Lung (tissue), 11 donors: ENCODE measurements at regions not wholly inside any gene's neighbourhood (a gene's known extent, or its start where the extent isn't known, plus 50 kb on each side); places are given as distances from the start of the nearest gene placed in this dataset.
"Not testable (repeated sequence)": the region's sequence is repeated elsewhere in the genome, so short reads cannot be mapped to it uniquely, and the experiment has no call there.

Experiments
- ATAC-seq: fragments of 200-7000 bp; cut with Tn5 transposase; one replicate; pipeline ENCODE4 v1.9.1; 2020; ENCODE audit warnings: moderate number of reproducible peaks; ENCODE audit not compliant: insufficient read depth, low FRiP score
- DNase-seq, 3 donors: peaks; one replicate each; pipeline ENCODE4 v3.0.0-alpha.2; 2013 to 2017
- H3K27ac ChIP-seq, 2 donors: one replicate each; pipeline ENCODE4 v1.5.1; 2013; ENCODE audit warnings: mild to moderate bottlenecking in 2 of 2, moderate library complexity in 2 of 2, control low read depth in 1 of 2, inconsistent platforms in 1 of 2, low read depth in 1 of 2, low read length in 1 of 2
- H3K27me3 ChIP-seq, 3 donors: one replicate each; pipeline ENCODE4 v1.5.1; 2013; ENCODE audit warnings: low read length in 2 of 3; ENCODE audit not compliant: control insufficient read depth in 3 of 3, insufficient read depth in 3 of 3
- H3K36me3 ChIP-seq, 4 donors: one replicate each; pipeline ENCODE4 v1.5.1; 2013; ENCODE audit warnings: low read length in 4 of 4, mild to moderate bottlenecking in 1 of 4, moderate library complexity in 1 of 4; ENCODE audit not compliant: control insufficient read depth in 4 of 4, insufficient read depth in 4 of 4
- H3K4me1 ChIP-seq, 5 donors: one replicate each; pipeline ENCODE4 v1.5.1; 2013; ENCODE audit warnings: low read length in 5 of 5, mild to moderate bottlenecking in 2 of 5, moderate library complexity in 1 of 5; ENCODE audit not compliant: control insufficient read depth in 5 of 5, insufficient read depth in 5 of 5
- H3K4me3 ChIP-seq: one replicate; pipeline ENCODE4 v1.5.1; 2013; ENCODE audit warnings: mild to moderate bottlenecking, control low read depth, moderate library complexity
- H3K9ac ChIP-seq, 2 donors: one replicate each; pipeline ENCODE4 v1.5.1; 2013; ENCODE audit warnings: low read length in 2 of 2, control low read depth in 1 of 2; ENCODE audit not compliant: insufficient read depth in 1 of 2
- H3K9me3 ChIP-seq, 4 donors: one replicate each; pipeline ENCODE4 v1.5.1; 2013; ENCODE audit warnings: low read length in 3 of 4, mild to moderate bottlenecking in 1 of 4, moderate library complexity in 1 of 4; ENCODE audit not compliant: control insufficient read depth in 4 of 4, insufficient read depth in 3 of 4
- WGBS, 2 donors: extraction: QIAGEN DNeasy Blood & Tissue Kit; methylation state at CpG; one replicate each; pipeline ENCODE4 v1.1.7; 2013; 5-methylcytosine and 5-hydroxymethylcytosine counted together
- TF ChIP-seq, protein P1 (sequence below): IDR thresholded peaks from 2 replicates; pipeline ENCODE4 v1.5.1; 2012; ENCODE audit warnings: mild to moderate bottlenecking; ENCODE audit errors: control extremely low read depth, extremely low read depth
- donor health status: control.
- donor health status: control.
- donor health status: Bipolar disorder and iron deficiency.
- donor health status: healthy.
- donor health status: DM: yes; HTN: yes; CAD: no.

DNA sequence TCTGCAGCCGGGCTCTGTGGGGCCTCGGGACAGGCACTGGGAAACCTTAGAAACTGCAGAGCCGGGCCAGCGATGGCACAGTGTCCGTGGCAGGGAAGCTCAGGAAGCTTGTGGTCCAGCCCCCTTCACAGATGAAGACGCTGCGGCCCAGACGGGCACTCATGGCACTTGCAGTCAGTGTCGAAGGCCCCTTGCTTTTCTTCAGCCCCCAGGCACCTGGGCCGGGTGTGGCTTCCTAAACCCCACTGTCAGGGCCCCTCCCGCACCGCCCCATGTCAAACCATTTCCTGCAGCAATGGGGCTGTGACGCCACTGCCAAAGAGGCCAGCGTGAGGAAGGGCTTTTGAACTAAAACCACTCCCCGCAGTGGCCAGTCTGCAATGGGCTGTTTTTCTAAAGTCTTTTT lies 164.0 kb downstream of the LAT start:
- no peak for DNase-seq

GRCh38 chr16:29148131-29148691 lies 163.4 kb downstream of the LAT start:
- TF ChIP-seq, protein P1, sequence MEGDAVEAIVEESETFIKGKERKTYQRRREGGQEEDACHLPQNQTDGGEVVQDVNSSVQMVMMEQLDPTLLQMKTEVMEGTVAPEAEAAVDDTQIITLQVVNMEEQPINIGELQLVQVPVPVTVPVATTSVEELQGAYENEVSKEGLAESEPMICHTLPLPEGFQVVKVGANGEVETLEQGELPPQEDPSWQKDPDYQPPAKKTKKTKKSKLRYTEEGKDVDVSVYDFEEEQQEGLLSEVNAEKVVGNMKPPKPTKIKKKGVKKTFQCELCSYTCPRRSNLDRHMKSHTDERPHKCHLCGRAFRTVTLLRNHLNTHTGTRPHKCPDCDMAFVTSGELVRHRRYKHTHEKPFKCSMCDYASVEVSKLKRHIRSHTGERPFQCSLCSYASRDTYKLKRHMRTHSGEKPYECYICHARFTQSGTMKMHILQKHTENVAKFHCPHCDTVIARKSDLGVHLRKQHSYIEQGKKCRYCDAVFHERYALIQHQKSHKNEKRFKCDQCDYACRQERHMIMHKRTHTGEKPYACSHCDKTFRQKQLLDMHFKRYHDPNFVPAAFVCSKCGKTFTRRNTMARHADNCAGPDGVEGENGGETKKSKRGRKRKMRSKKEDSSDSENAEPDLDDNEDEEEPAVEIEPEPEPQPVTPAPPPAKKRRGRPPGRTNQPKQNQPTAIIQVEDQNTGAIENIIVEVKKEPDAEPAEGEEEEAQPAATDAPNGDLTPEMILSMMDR, result no peak
- Histone ChIP-seq H3K4me3 (no peak overlapping the region), H3K27ac (no peak overlapping the region), H3K9me3 (no peaks in the 10 kb centered on the region), H3K27me3 (no peaks in the 10 kb centered on the region), H3K4me1 (peaks cover 0 to 6% (median 2%) of the 10 kb centered on the region in 5 donors), H3K36me3 (no peaks in the 10 kb centered on the region), H3K9ac (no peak overlapping the region)
- ATAC-seq, result no peak
- 70 to 78% methylated on average over 15 of the region's 15 CpGs for WGBS, 2 donors
- DNase-seq, result no peak

More for the DNA sequence above, 164.0 kb downstream of the LAT start:
- no peaks in the 10 kb centered on the region for H3K27me3 ChIP-seq
- TF ChIP-seq, protein P1, result no peak
- no peak overlapping the region for H3K4me3 ChIP-seq
- WGBS, 2 donors, result 25 to 55% methylated on average over 14 to 15 of the region's 15 CpGs
- no peak overlapping the region for H3K27ac ChIP-seq
- H3K36me3 ChIP-seq, result no peaks in the 10 kb centered on the region
- H3K9me3 ChIP-seq, result no peaks in the 10 kb centered on the region
- no peak for ATAC-seq
- H3K9ac ChIP-seq, result no peak overlapping the region
- H3K4me1 ChIP-seq, result peaks cover 0 to 6% (median 3%) of the 10 kb centered on the region in 5 donors

DNA sequence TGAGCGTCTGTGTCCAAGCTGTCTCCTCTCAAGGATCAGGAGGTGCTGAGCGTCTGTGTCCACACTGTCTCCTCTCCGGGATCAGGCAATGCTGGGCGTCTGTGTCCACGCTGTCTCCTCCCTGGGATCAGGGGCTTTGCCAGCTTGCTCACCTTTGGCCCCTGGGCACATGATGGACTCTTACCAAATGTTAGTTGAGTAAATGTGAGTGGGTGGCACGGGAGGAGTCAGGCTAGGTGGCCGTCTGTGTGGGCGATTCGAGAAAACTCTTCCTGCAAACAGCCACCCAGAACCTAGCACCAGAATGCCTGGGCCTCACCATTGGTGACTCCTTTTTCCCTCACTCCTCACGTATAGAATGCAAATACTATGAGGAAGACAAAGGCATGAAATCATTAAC lies 162.9 kb downstream of the LAT start:
- H3K9ac ChIP-seq, H3K9me3 ChIP-seq, ATAC-seq, H3K4me3 ChIP-seq, H3K4me1 ChIP-seq, H3K27ac ChIP-seq, H3K27me3 ChIP-seq, DNase-seq, H3K36me3 ChIP-seq: not testable (repeated sequence)
- WGBS, 2 donors, result 83 to 90% methylated on average over 10 of the region's 10 CpGs

DNA sequence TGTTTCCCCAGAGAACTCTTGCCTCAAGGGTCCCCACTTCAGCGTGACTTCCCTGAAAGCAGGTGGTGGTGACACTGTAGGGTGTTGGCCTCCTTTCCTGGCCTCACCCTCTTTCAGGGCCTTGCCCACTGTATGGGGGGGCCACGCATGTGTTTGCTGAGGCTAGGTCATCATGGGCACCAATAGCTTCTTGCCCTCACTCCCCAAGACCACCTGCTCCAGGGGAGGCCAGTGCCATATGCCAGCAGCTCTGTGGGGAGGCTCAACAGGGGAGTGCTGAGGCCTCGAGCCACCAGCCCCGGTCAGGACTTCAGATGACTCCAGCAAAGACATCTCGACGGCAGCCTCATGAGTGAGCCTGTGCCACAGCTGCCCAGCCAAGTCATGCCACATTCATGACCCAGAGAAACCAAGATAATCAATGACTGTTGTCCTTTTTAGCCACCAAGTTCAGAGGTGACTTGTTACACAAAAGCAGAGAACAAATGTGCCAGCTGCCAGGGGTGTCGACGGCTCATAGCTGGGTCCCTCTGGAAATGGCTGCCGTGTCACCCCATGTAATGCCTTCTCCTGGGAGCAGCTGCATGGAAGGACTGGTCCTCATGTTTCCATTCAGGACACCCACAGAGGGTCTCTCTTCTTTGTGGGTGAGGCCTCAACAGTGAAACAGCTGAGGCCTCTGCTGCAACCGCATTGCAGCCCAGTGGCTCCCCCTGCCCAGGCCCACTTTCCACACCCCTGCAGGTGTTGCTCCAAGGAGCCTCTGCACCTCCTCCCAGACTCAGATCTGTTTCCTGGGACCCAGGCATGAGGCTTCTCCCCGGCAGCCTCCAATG lies 162.2 kb downstream of the LAT start:
- not testable (repeated sequence) for H3K27ac ChIP-seq, H3K9ac ChIP-seq, ATAC-seq, H3K36me3 ChIP-seq, H3K4me3 ChIP-seq, H3K27me3 ChIP-seq, DNase-seq, H3K4me1 ChIP-seq, H3K9me3 ChIP-seq
- 89 to 96% methylated on average over 11 of the region's 11 CpGs for WGBS, 2 donors
